Activated CD8-positive, alpha-beta memory T cell treated with anti-CD3 and anti-CD28 coated beads, Interleukin-2, amount 50 U/mL, for 1 hour (primary cell): ENCODE measurements at regions not wholly inside any gene's neighbourhood (a gene's known extent, or its start where the extent isn't known, plus 50 kb on each side); places are given as distances from the start of the nearest gene placed in this dataset.

Source experiments
- DNase-seq: peaks from one replicate; pipeline ENCODE4 v3.0.0-alpha.2; 2020; ENCODE audit errors: extremely low read depth

- DNase-seq = no peak
Observed at GRCh38 chr3:111473550-111473949, 68.4 kb upstream of the CD96 start.

DNA sequence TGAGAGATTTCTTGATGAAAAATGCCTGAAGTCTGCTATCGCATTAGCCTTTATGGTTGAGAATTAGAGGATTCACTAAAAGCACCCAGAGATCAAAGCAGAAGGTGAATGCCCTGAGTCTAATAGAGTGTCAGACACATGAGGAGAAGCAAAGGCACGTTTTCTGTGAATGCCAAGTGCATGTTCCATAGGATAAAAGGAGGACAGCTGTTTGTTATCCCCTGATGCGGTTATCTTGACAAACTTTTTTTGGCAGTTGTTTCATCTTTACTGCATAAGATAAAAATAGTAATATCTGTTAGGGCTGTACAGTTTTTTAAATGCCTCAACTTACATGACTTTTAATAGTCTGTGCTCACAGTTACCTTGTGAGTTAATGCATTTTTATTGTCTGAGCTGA is 65.3 kb upstream of the CD96 start:
- DNase-seq = no peak

- no peak for DNase-seq
Observed at GRCh38 chr3:111480091-111480490, 61.9 kb upstream of the CD96 start.

- no peak for DNase-seq
Observed at GRCh38 chr3:111481551-111481950, 60.4 kb upstream of the CD96 start.

GRCh38 chr3:111482574-111482973 is 59.4 kb upstream of the CD96 start:
- DNase-seq = no peak

GRCh38 chr3:111485086-111485485 is 56.9 kb upstream of the CD96 start:
- DNase-seq = no peak
